ENCODE measurements at regions not wholly inside any gene's neighbourhood (a gene's known extent, or its start where the extent isn't known, plus 50 kb on each side); places are given as distances from the start of the nearest gene placed in this dataset.

DNA sequence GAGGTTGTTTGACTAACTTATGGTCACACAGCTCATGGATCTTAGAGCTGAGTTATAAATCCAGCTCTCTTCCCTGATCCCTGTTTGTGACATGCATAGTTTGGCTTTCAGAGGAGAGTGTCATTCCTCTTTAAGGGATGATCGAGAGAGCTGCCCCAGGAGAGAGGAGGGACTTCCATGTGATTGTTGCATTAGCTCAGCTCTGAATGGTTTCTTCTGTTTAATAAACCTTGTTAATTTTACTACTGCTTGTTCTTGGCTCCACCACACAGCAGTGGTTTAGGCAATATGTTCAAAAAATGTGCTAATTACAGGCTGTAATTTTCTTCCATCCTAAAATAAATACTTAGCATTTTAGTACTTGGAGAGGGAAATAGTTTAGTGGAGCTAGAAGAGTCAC lies 152.5 kb downstream of the C12orf75 start:
- TF ChIP-seq POLR2A (IDR thresholded peaks at IDR 0.05; ENCODE audit: low read depth) (no peak), POLR2AphosphoS5 (IDR thresholded peaks at IDR 0.05) (no peak), EP300 (IDR thresholded peaks at IDR 0.05) (no peak)
- TF ChIP-seq, protein P1, sequence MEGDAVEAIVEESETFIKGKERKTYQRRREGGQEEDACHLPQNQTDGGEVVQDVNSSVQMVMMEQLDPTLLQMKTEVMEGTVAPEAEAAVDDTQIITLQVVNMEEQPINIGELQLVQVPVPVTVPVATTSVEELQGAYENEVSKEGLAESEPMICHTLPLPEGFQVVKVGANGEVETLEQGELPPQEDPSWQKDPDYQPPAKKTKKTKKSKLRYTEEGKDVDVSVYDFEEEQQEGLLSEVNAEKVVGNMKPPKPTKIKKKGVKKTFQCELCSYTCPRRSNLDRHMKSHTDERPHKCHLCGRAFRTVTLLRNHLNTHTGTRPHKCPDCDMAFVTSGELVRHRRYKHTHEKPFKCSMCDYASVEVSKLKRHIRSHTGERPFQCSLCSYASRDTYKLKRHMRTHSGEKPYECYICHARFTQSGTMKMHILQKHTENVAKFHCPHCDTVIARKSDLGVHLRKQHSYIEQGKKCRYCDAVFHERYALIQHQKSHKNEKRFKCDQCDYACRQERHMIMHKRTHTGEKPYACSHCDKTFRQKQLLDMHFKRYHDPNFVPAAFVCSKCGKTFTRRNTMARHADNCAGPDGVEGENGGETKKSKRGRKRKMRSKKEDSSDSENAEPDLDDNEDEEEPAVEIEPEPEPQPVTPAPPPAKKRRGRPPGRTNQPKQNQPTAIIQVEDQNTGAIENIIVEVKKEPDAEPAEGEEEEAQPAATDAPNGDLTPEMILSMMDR (IDR thresholded peaks at IDR 0.05): no peak

Data from esophagus muscularis mucosa (tissue), 4 donors.